SK-N-SH (cell line): ENCODE measurements at regions not wholly inside any gene's neighbourhood (a gene's known extent, or its start where the extent isn't known, plus 50 kb on each side); places are given as distances from the start of the nearest gene placed in this dataset.

Experiments
- CTCF ChIA-PET: fragments of 300-600, 350-600 bp; formaldehyde crosslinking; extraction: SDS; loops from one replicate; lab custom pipeline; 2021; lab: Yijun Ruan, JAX
- POLR2A ChIA-PET: fragments of 350-600 bp; sonication (Branson Sonifier 250); formaldehyde crosslinking; extraction: SDS; loops from one replicate; lab custom pipeline; 2020; ENCODE audit warnings: antibody characterized with exemption, inconsistent platforms; lab: Yijun Ruan, JAX
- DNase-seq: peaks from one replicate; pipeline ENCODE4 v3.0.0; 2012
- H2AFZ ChIP-seq: fragments of 200-600 bp; sonication (generic); 2 replicates; pipeline ENCODE4 v1.8.1; 2016; ENCODE audit warnings: antibody characterized with exemption, mild to moderate bottlenecking, low read depth
- H3F3A ChIP-seq: fragments of 200-600 bp; sonication (generic); replicated peaks from 2 replicates; pipeline ENCODE3; 2016; ENCODE audit warnings: antibody characterized with exemption, mild to moderate bottlenecking; ENCODE audit not compliant: insufficient read depth
- H3K27ac ChIP-seq, 2 experiments: fragments of 200-500 bp in 1 of 2; fragments of 200-600 bp in 1 of 2; sonication (Bioruptor generic) in 1 of 2; sonication (generic), shearing (Covaris generic) in 1 of 2; 2 replicates each; pipeline versions ENCODE4 v1.5.1 to v1.6.1; 2014 to 2016; ENCODE audit warnings: low read depth in 2 of 2, inconsistent platforms in 1 of 2, low read length in 1 of 2, mild to moderate bottlenecking in 1 of 2, mixed read lengths in 1 of 2
- H3K27me3 ChIP-seq: fragments of 200-600 bp; sonication (generic), shearing (Covaris generic); 2 replicates; pipeline ENCODE4 v1.6.1; 2016; ENCODE audit warnings: mixed run types; ENCODE audit not compliant: insufficient read depth
- H3K36me3 ChIP-seq, 2 experiments: fragments of 200-500 bp in 1 of 2; fragments of 200-600 bp in 1 of 2; sonication (Bioruptor generic) in 1 of 2; sonication (generic) in 1 of 2; replicated peaks in 1 of 2; 2 replicates each; pipeline versions ENCODE3 to v1.5.1; 2014 to 2016; ENCODE audit warnings: low read length in 1 of 2, mild to moderate bottlenecking in 1 of 2; ENCODE audit not compliant: insufficient read depth in 2 of 2, control insufficient read depth in 1 of 2
- H3K4me1 ChIP-seq, 2 experiments: fragments of 200-500 bp in 1 of 2; fragments of 200-600 bp in 1 of 2; sonication (Bioruptor generic) in 1 of 2; sonication (generic), shearing (Covaris generic) in 1 of 2; 2 replicates each; pipeline versions ENCODE4 v1.5.1 to v1.6.1; 2014 to 2016; ENCODE audit warnings: low read depth in 1 of 2, low read length in 1 of 2, mixed run types in 1 of 2; ENCODE audit not compliant: insufficient read depth in 2 of 2, control insufficient read depth in 1 of 2
- H3K4me2 ChIP-seq: fragments of 200-600 bp; sonication (generic), shearing (Covaris generic); 2 replicates; pipeline ENCODE4 v1.6.1; 2017; ENCODE audit warnings: mixed run types
- H3K4me3 ChIP-seq, 2 experiments: fragments of 200-500 bp in 1 of 2; fragments of 200-600 bp in 1 of 2; sonication (Bioruptor generic) in 1 of 2; sonication (generic), shearing (Covaris generic) in 1 of 2; 2 replicates each; pipeline versions ENCODE4 v1.5.1 to v1.8.1; 2014 to 2016; ENCODE audit warnings: low read depth in 2 of 2, inconsistent platforms in 1 of 2, low read length in 1 of 2, mild to moderate bottlenecking in 1 of 2, mixed read lengths in 1 of 2, moderate library complexity in 1 of 2
- H3K79me2 ChIP-seq: fragments of 200-600 bp; sonication (generic); 2 replicates; pipeline ENCODE4 v1.8.1; 2017; ENCODE audit warnings: mild to moderate bottlenecking; ENCODE audit not compliant: insufficient read depth
- H3K9ac ChIP-seq: fragments of 200-600 bp; sonication (generic); 2 replicates; pipeline ENCODE4 v1.6.1; 2017; ENCODE audit warnings: mixed run types
- H3K9me2 ChIP-seq: fragments of 200-600 bp; sonication (generic); 2 replicates; pipeline ENCODE4 v1.6.1; 2017; ENCODE audit warnings: mixed run types
- H3K9me3 ChIP-seq: fragments of 200-600 bp; sonication (generic); 2 replicates; pipeline ENCODE4 v1.6.1; 2017; ENCODE audit warnings: mixed run types, mild to moderate bottlenecking, moderate library complexity
- H4K20me1 ChIP-seq: fragments of 200-600 bp; sonication (generic); 2 replicates; pipeline ENCODE4 v1.6.1; 2017; ENCODE audit warnings: mild to moderate bottlenecking, mixed run types; ENCODE audit not compliant: insufficient read depth
- ELF1 ChIP-seq: IDR thresholded peaks from 2 replicates; pipeline ENCODE4 v1.4.0; 2012
- EP300 ChIP-seq, 2 experiments: IDR thresholded peaks; 2 replicates each; pipeline versions ENCODE4 v1.4.0 to v1.6.1; 2012; ENCODE audit warnings: borderline replicate concordance in 1 of 2, low read depth in 1 of 2, low read length in 1 of 2
- FOXJ3 ChIP-seq: sonication (generic); formaldehyde crosslinking; IDR thresholded peaks from 2 replicates; pipeline ENCODE4 v1.5.1; 2020; ENCODE audit warnings: mild to moderate bottlenecking, missing genetic modification reagents
- GABPA ChIP-seq: IDR thresholded peaks from 2 replicates; pipeline ENCODE4 v1.4.0; 2012; ENCODE audit warnings: low read depth, mild to moderate bottlenecking
- IRF3 ChIP-seq: fragments of 150-350 bp; IDR thresholded peaks from 2 replicates; pipeline ENCODE4 v1.6.1; 2016; ENCODE audit warnings: mild to moderate bottlenecking, low read depth, low read length
- JUND ChIP-seq: IDR thresholded peaks from 2 replicates; pipeline ENCODE4 v1.4.0; 2012
- MAX ChIP-seq: IDR thresholded peaks from 2 replicates; pipeline ENCODE4 v1.4.0; 2012; ENCODE audit warnings: low read depth
- MEF2A ChIP-seq: IDR thresholded peaks from 2 replicates; pipeline ENCODE4 v1.4.0; 2012; ENCODE audit warnings: low read depth, borderline replicate concordance
- NRF1 ChIP-seq: IDR thresholded peaks from 2 replicates; pipeline ENCODE4 v1.6.1; 2012; ENCODE audit warnings: low read depth, mild to moderate bottlenecking, low read length
- POLR2AphosphoS5 ChIP-seq: IDR thresholded peaks from 2 replicates; pipeline ENCODE4 v1.6.1; 2012; ENCODE audit warnings: low read depth, low read length
- RXRA ChIP-seq: IDR thresholded peaks from 2 replicates; pipeline ENCODE4 v1.4.0; 2012; ENCODE audit warnings: low read depth, mild to moderate bottlenecking, borderline replicate concordance
- SIN3A ChIP-seq: IDR thresholded peaks from 2 replicates; pipeline ENCODE4 v1.6.1; 2012; ENCODE audit warnings: low read depth, mild to moderate bottlenecking, low read length, moderate library complexity, borderline replicate concordance
- SMC3 ChIP-seq: IDR thresholded peaks from 2 replicates; pipeline ENCODE4 v1.6.1; 2012; ENCODE audit warnings: low read depth, low read length, improper control_type of control experiment
- TAF1 ChIP-seq: IDR thresholded peaks from 2 replicates; pipeline ENCODE4 v1.6.1; 2012; ENCODE audit warnings: low read depth, mild to moderate bottlenecking, low read length, moderate library complexity, borderline replicate concordance
- USF2 ChIP-seq: fragments of 150-350 bp; IDR thresholded peaks from 2 replicates; pipeline ENCODE4 v1.6.1; 2017; ENCODE audit warnings: antibody characterized with exemption, low read length, low read depth, borderline replicate concordance
- YY1 ChIP-seq: IDR thresholded peaks from 2 replicates; pipeline ENCODE4 v1.4.0; 2012; ENCODE audit warnings: low read depth, mild to moderate bottlenecking
- WGBS: methylation state at CpG from one replicate; pipeline ENCODE4 v1.1.6; 2017; ENCODE audit warnings: low lambda C conversion rate; 5-methylcytosine and 5-hydroxymethylcytosine counted together
- TF ChIP-seq, protein P1 (sequence below): IDR thresholded peaks from 2 replicates; pipeline ENCODE4 v1.6.1; 2012; ENCODE audit warnings: mild to moderate bottlenecking, low read depth, low read length, moderate library complexity

- CTCF ChIA-PET = no interaction called here
- WGBS = 0% methylated on average over 1 of the region's 1 CpG
- POLR2A ChIA-PET = no interaction called here
Observed at GRCh38 chr3:144529566-144529965, 557.9 kb downstream of the DIPK2A start.

More at GRCh38 chr3:144529566-144529965, 557.9 kb downstream of the DIPK2A start:
- Histone ChIP-seq H3K4me1 (no peaks in the 10 kb centered on the region), H3K4me3 (no peak overlapping the region), H3K4me2 (no peak overlapping the region), H3K9me2 (no peaks in the 10 kb centered on the region), H3K27me3 (no peaks in the 10 kb centered on the region), H3K79me2 (no peaks in the 10 kb centered on the region), H4K20me1 (no peaks in the 10 kb centered on the region), H3K9ac (no peak overlapping the region), H3F3A (no peaks in the 10 kb centered on the region), H3K27ac (no peak overlapping the region), H3K36me3 (no peaks in the 10 kb centered on the region), H2AFZ (no peak overlapping the region), H3K9me3 (no peaks in the 10 kb centered on the region)
- no peak for DNase-seq
- no peak for TF ChIP-seq RXRA
- no peak for TF ChIP-seq GABPA
- no peak for TF ChIP-seq SIN3A
- no peak for TF ChIP-seq EP300 (IDR thresholded peaks at IDR 0.05; ENCODE audit: borderline replicate concordance in 1 of 2, low read depth in 1 of 2, low read length in 1 of 2)
- no peak for TF ChIP-seq POLR2AphosphoS5
- TF ChIP-seq IRF3 = no peak
- TF ChIP-seq MAX = no peak
- TF ChIP-seq SMC3 = no peak
- no peak for TF ChIP-seq FOXJ3 (CRISPR knock-in tag)
- no peak for TF ChIP-seq YY1
- TF ChIP-seq TAF1 = no peak
- no peak for TF ChIP-seq MEF2A
- TF ChIP-seq NRF1 = no peak
- no peak for TF ChIP-seq JUND
- no peak for TF ChIP-seq USF2
- TF ChIP-seq, protein P1, sequence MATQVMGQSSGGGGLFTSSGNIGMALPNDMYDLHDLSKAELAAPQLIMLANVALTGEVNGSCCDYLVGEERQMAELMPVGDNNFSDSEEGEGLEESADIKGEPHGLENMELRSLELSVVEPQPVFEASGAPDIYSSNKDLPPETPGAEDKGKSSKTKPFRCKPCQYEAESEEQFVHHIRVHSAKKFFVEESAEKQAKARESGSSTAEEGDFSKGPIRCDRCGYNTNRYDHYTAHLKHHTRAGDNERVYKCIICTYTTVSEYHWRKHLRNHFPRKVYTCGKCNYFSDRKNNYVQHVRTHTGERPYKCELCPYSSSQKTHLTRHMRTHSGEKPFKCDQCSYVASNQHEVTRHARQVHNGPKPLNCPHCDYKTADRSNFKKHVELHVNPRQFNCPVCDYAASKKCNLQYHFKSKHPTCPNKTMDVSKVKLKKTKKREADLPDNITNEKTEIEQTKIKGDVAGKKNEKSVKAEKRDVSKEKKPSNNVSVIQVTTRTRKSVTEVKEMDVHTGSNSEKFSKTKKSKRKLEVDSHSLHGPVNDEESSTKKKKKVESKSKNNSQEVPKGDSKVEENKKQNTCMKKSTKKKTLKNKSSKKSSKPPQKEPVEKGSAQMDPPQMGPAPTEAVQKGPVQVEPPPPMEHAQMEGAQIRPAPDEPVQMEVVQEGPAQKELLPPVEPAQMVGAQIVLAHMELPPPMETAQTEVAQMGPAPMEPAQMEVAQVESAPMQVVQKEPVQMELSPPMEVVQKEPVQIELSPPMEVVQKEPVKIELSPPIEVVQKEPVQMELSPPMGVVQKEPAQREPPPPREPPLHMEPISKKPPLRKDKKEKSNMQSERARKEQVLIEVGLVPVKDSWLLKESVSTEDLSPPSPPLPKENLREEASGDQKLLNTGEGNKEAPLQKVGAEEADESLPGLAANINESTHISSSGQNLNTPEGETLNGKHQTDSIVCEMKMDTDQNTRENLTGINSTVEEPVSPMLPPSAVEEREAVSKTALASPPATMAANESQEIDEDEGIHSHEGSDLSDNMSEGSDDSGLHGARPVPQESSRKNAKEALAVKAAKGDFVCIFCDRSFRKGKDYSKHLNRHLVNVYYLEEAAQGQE = no peak
- no peak for TF ChIP-seq ELF1
